ENCODE measurements at regions not wholly inside any gene's neighbourhood (a gene's known extent, or its start where the extent isn't known, plus 50 kb on each side); places are given as distances from the start of the nearest gene placed in this dataset.

- H3K4me3 ChIP-seq (ENCODE audit: low read length), result no peak overlapping the region
- no peak for DNase-seq
- ChIA-PET POLR2A (ENCODE audit: unreplicated experiment) (no interaction called here), CTCF (no interaction called here)
- no peaks in the 10 kb centered on the region for H4K20me1 ChIP-seq (ENCODE audit: low read length)
- no peaks in the 10 kb centered on the region for H3K36me3 ChIP-seq (ENCODE audit: low read depth, low read length)
- H3K9ac ChIP-seq (ENCODE audit: low read length), result no peak overlapping the region
- no peak overlapping the region for H3K27ac ChIP-seq (ENCODE audit: low read length)
- no peaks in the 10 kb centered on the region for H3K9me2 ChIP-seq (replicated peaks; ENCODE audit: low read length)
- H3K9me3 ChIP-seq (ENCODE audit: low read length), result no peaks in the 10 kb centered on the region
- H3K4me2 ChIP-seq (ENCODE audit: low read length), result no peak overlapping the region
- H3K79me2 ChIP-seq (ENCODE audit: low read length), result no peaks in the 10 kb centered on the region
- H3K4me1 ChIP-seq (ENCODE audit: insufficient read depth, low read length), result peaks cover 29% of the 10 kb centered on the region
- intact Hi-C loops (cut with micrococcal nuclease), result no loop called here
- H3F3A ChIP-seq (ENCODE audit: low read length, unreplicated experiment), result no peaks in the 10 kb centered on the region
- H2AFZ ChIP-seq (ENCODE audit: low read length), result no peak overlapping the region
- TF ChIP-seq EZH2 (IDR thresholded peaks at IDR 0.05; ENCODE audit: low read length, unreplicated experiment) (no peak), CTCF (conservative IDR thresholded peaks at IDR 0.05; ENCODE audit: low read depth, low read length) (no peak), EZH2phosphoT487 (IDR thresholded peaks at IDR 0.05; ENCODE audit: borderline replicate concordance, low read length) (no peak)
- H3K27me3 ChIP-seq (ENCODE audit: low read length), result no peaks in the 10 kb centered on the region
- ATAC-seq, result no peak
- BruUV-seq (replicated peaks), result no TSS peak
These were observed 74.6 kb downstream of the FOXA2 start for GRCh38 chr20:22509843-22510147.

DNA sequence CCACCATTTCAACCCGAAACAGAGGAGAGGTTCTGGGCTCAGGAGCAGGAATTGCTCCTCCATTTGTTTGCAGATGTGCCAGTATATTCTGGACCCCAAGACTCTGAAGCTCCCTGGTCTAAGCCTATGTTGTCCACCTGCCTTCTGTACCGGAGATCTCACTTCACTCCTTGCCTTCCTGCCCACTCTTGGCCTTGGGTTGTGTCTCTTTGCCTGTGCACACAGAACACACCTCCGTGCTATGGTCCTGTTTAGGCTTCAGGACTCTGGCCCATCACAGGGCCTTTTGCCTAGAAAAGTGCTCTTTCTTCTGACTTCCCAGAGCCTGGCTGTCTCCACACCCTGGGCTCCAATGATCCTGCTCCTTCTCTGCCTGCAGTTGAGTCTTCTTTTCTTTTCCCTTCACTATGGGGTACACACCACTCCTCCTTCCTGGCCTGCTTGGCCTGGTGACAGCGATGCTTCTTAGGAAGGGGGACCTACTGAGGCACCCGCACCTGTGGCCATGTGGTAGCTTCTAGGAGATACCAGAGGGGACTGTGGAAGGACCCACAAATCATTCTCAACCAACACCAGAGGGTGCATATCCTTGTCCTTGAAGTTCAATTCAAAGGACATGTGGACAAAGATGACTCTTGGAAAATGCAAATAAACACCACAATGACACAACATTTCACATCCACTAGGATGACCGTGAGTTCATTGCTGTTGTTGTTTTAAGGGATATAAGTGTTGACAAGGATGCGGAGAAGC is 75.1 kb downstream of the FOXA2 start:
- H3F3A ChIP-seq (ENCODE audit: low read length, unreplicated experiment), result no peaks in the 10 kb centered on the region
- no peaks in the 10 kb centered on the region for H3K79me2 ChIP-seq (ENCODE audit: low read length)
- H3K9me2 ChIP-seq (replicated peaks; ENCODE audit: low read length), result no peaks in the 10 kb centered on the region
- no peaks in the 10 kb centered on the region for H3K9me3 ChIP-seq (ENCODE audit: low read length)
- H2AFZ ChIP-seq (ENCODE audit: low read length), result no peak overlapping the region
- H3K27ac ChIP-seq (ENCODE audit: low read length), result no peak overlapping the region
- no peaks in the 10 kb centered on the region for H3K36me3 ChIP-seq (ENCODE audit: low read depth, low read length)
- intact Hi-C loops (cut with micrococcal nuclease), result no loop called here
- no peak overlapping the region for H3K9ac ChIP-seq (ENCODE audit: low read length)
- TF ChIP-seq EZH2 (IDR thresholded peaks at IDR 0.05; ENCODE audit: low read length, unreplicated experiment), result no peak
- TF ChIP-seq CTCF (conservative IDR thresholded peaks at IDR 0.05; ENCODE audit: low read depth, low read length), result no peak
- no peak for TF ChIP-seq EZH2phosphoT487 (IDR thresholded peaks at IDR 0.05; ENCODE audit: borderline replicate concordance, low read length)
- H3K4me2 ChIP-seq (ENCODE audit: low read length), result no peak overlapping the region
- ATAC-seq (no peak), DNase-seq (no peak)
- POLR2A ChIA-PET (ENCODE audit: unreplicated experiment), result no interaction called here
- H3K4me1 ChIP-seq (ENCODE audit: insufficient read depth, low read length), result peaks cover 29% of the 10 kb centered on the region
- CTCF ChIA-PET, result no interaction called here
- BruUV-seq (replicated peaks), result no TSS peak
- H3K4me3 ChIP-seq (ENCODE audit: low read length), result no peak overlapping the region
- no peaks in the 10 kb centered on the region for H4K20me1 ChIP-seq (ENCODE audit: low read length)
- H3K27me3 ChIP-seq (ENCODE audit: low read length), result no peaks in the 10 kb centered on the region

DNA sequence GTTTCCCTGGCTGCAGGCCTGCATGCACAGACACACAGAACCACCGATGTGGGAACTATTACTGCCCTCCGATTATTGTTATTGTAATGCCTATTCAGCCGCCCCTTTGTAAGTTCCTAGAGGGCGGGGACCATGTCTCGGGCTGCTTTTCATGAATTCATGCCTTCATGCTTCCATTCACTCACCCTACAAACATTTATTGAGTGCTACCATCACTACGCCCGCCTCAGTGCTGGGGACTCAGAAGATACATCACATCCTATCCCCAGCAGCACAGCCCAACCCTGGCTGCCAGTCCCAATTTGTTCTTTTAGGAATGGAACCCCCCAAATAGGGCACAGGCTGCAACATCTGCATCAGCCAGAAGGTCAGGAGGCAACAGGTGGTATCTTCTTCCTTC is 75.9 kb downstream of the FOXA2 start:
- Histone ChIP-seq H3K79me2 (ENCODE audit: low read length) (no peaks in the 10 kb centered on the region), H2AFZ (ENCODE audit: low read length) (no peak overlapping the region), H3K36me3 (ENCODE audit: low read depth, low read length) (no peaks in the 10 kb centered on the region), H3K4me3 (ENCODE audit: low read length) (no peak overlapping the region), H3K9me3 (ENCODE audit: low read length) (no peaks in the 10 kb centered on the region), H3K9me2 (replicated peaks; ENCODE audit: low read length) (no peaks in the 10 kb centered on the region), H3F3A (ENCODE audit: low read length, unreplicated experiment) (no peaks in the 10 kb centered on the region), H3K27me3 (ENCODE audit: low read length) (no peaks in the 10 kb centered on the region), H3K27ac (ENCODE audit: low read length) (no peak overlapping the region), H3K4me1 (ENCODE audit: insufficient read depth, low read length) (peaks cover 21% of the 10 kb centered on the region), H3K9ac (ENCODE audit: low read length) (no peak overlapping the region), H3K4me2 (ENCODE audit: low read length) (no peak overlapping the region), H4K20me1 (ENCODE audit: low read length) (no peaks in the 10 kb centered on the region)
- ATAC-seq, result no peak
- CTCF ChIA-PET, result no interaction called here
- intact Hi-C loops (cut with micrococcal nuclease), result no loop called here
- BruUV-seq (replicated peaks), result no TSS peak
- POLR2A ChIA-PET (ENCODE audit: unreplicated experiment), result no interaction called here
- no peak for TF ChIP-seq EZH2phosphoT487 (IDR thresholded peaks at IDR 0.05; ENCODE audit: borderline replicate concordance, low read length)
- TF ChIP-seq CTCF (conservative IDR thresholded peaks at IDR 0.05; ENCODE audit: low read depth, low read length), result no peak
- TF ChIP-seq EZH2 (IDR thresholded peaks at IDR 0.05; ENCODE audit: low read length, unreplicated experiment), result no peak
- DNase-seq, result no peak

All from PC-3 (cell line).